DMS 273 treated with DMSO at 0.1 percent for 48 hours (cell line): ENCODE measurements at regions not wholly inside any gene's neighbourhood (a gene's known extent, or its start where the extent isn't known, plus 50 kb on each side); places are given as distances from the start of the nearest gene placed in this dataset.
A peak's percentile ranks its signal among the peaks of the same experiment; 100 is the strongest.

ENCODE experiments used
- DNase-seq: peaks from one replicate; lab custom pipeline; 2025; lab: John Stamatoyannopoulos, UW

GRCh38 chr7:88700725-88701124 is 58.8 kb upstream of the ZNF804B start:
- DNase-seq = no peak

DNA sequence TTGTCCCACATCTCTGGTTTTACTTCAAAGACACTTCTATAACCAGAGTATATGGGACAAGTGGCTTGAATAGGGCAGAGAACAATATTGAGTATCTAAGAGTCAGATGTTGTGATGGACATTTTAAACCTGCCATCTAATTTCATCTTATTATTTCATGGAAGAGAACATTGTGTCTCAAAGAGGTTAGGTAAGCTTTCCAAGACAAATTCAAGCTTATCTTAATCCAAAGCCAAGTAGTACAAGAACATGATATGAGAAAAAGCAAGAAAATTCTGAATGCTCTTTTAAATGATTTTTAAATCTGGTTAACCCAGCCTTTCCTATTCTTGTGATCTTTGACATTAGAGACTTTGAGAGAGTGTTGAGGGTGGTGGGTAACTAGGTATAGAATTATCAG is 65.3 kb upstream of the ZNF804B start:
- DNase-seq = no peak

- no peak for DNase-seq
Observed at GRCh38 chr7:88693131-88693530, 66.4 kb upstream of the ZNF804B start.

- DNase-seq = no peak
Observed at GRCh38 chr7:88692493-88692892, 67.0 kb upstream of the ZNF804B start.

GRCh38 chr7:88689821-88690220 is 69.7 kb upstream of the ZNF804B start:
- DNase-seq = no peak

- DNase-seq = no peak
Observed at GRCh38 chr7:88688222-88688621, 71.3 kb upstream of the ZNF804B start.

GRCh38 chr7:88686468-88687229 is 72.9 kb upstream of the ZNF804B start:
- DNase-seq = no peak

- no peak for DNase-seq
Observed at GRCh38 chr7:88681682-88682081, 77.8 kb upstream of the ZNF804B start.

- no peak for DNase-seq
Observed at GRCh38 chr7:88670536-88670935, 89.0 kb upstream of the ZNF804B start.

DNA sequence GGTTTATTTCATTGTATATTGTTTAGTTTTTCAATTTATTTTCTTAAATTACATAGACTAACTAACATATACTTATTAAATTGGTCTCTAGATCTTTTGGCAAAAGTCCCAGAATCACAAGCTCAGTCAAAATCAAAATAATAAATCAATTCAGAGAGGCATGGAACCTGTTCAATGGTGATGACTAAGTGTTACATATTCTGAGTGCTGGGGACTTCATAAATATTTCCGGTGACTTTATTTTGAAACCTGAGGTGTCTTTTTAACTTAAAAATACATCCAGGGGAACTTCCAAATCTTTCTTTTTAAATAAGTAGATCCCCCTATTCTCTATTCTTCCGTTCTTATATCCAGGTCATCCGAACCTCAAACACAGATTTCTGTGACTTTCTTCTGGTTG is 89.6 kb upstream of the ZNF804B start:
- DNase-seq = no peak

GRCh38 chr7:88668591-88668990 is 90.9 kb upstream of the ZNF804B start:
- DNase-seq = peak; percentile 83

DNA sequence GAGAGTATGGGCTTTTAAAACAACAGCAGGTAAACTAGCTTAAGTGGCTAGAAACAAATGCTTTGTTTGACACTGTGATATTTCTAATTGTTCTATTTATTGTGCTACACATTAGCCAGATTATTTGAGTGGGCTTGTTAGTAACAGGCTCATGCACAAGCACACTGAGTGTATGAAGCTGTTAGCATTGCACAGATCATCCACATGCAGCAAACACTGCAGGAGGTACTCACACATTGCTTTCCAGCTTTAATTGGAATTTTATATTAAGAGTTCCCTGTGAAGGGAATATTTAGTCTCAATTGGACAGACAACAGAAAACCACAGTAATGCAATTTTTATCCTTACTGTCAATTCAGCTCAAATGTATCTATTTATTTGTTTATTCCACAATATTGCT is 92.9 kb upstream of the ZNF804B start:
- no peak for DNase-seq

DNA sequence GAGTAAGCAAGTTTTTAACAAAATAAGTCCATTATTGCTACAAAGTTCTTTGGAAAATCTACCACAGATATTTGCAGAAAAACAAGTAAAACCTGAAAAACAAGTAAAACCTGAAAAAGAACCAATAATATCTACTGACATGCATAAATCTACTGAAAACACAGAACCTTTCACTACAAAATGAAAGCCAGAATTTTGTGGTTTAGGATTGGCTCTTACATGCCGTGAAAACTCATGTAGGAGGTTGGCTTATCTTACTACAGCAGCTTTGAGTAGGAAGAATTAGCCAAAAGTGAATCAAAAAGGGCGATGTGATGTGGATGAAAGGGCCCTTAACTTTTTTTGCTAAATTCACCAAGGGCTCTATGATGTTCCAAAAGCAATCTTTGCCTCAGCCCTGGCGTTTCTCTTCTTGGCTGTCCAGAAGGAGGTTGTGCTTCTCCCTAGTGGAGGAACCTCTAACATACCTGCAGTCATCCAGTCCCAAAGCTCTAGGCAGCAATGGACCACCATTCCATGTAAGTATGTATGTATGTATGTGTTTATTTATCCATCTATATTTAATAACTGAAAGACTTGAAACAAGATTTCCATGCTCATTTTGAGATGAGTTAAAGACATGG is 93.5 kb upstream of the ZNF804B start:
- no peak for DNase-seq

- no peak for DNase-seq
Observed at GRCh38 chr7:88664630-88665233, 94.8 kb upstream of the ZNF804B start.

- DNase-seq = no peak
Observed at GRCh38 chr7:88661921-88662320, 97.6 kb upstream of the ZNF804B start.

DNA sequence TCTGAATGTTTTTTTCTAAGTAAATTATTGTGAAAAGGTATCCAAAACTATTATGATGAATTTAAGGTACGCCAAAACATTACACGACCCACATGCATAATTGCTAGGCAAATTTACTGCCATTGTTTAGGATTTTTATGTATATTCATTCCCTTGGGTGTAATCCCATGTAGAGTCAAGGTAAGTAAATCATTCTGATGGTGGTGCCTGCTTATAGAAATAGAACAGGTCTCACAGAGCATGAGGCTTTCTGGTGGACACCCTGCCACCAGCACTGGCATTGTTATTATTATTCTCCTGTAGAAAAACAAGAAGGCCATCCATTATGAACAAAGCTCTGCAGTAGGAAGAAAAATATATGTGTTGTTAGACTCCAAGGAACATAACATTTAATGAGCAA is 111.7 kb upstream of the ZNF804B start:
- no peak for DNase-seq

DNA sequence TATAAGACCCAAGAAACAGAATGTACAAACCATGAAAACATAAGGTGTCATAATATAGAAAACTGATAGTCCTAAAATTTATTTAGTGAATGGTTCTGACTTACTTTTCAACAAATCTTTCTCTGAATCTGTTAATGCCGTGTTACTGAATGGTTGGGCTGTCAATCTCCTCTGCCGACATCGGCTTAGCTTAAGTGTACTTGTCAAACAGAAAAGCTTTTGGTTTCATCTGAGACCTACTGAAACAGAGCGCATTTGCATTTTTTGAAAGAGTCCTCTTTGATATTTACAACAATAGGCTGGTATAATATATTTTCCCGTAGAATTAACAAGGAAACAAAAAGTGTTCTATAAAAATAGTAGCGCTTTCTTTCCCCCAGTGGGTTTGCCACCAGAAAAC is 120.9 kb upstream of the ZNF804B start:
- DNase-seq = no peak

DNA sequence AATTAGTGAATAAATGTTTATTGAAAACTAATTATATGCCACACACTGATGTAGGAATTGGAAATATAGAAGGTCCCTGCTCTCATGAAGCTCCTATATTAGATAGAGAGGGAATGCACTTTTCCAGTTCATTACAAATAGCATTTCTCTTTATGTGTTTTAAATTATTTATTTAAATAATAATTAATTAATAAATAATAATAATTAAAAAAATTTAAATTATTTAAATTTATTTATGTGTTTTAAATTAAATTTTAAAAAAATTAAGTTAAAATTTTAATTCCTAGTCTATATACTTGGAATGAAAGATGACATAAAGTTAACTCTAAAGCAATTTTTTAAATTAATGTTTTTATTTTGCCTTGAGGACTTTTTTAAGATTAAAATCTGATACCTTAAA is 121.7 kb upstream of the ZNF804B start:
- no peak for DNase-seq

- no peak for DNase-seq
Observed at GRCh38 chr7:88635149-88635548, 124.4 kb upstream of the ZNF804B start.

DNA sequence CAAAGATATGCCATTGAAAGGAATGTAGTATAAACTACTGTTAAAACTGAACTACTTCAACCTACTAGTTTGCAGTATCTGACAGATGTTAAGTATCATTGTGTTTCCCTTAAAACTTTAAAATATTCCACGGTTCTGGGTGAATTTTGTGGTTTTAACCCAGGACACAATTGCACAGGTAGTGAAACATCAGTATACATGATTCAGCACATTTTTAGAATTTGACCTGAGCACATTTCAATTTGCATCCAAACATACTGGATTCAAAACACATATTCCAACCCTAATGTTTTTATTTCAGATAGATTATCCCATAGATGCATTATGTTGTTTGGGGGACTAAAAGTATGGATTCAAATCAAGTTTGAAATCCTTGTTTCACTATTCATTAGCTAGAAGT is 129.9 kb upstream of the ZNF804B start:
- no peak for DNase-seq

DNA sequence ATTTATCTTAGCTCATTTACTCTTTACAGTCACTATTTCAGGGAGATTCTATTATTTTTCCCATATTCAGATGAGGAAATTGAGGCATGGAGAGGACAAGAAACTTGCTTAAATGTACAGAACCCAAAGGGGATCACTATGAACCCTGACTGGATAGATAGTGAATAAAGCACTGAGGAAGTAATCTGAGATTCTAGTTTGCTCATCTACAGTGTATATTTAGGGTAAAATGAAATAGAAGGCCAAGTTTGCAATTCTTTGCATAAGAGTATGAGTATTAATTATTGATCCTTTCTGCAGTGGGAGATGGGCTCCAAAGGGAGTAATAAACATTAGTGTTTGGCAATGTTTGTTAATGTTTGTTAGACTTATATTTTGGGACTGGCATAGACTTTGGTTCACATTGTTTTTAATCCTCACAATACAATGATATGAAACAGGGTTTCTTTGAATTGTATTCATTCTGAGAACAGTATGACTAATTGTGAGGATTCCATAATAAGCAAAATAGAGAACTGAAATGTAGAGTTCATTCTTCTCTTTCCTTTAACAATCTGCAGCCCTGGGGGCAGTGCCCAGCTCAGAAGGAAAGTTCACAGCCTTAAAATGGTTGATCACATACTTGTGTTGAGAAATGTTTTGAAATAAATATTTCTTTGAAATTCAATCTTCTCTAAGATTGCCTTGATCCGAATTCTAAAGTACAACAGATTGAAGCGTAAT is 131.0 kb upstream of the ZNF804B start:
- DNase-seq = no peak

DNA sequence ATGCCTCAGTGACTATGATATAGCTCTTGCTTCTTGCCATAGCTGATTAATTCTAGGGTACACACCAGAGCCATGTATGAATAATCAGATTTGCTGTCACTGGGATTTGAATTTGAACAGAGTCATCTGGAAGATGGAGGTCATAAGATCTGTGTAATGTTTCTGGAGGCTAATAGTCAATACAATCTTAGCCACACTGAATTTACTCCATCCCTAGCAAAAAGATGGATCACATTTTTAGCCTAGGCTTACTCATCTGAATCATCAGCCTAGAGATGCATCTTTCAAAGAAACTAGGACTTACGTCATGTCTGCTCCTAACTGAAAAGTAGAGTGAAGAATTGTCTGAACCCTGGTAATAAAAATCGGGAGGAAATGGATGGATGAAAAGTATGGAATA is 142.3 kb upstream of the ZNF804B start:
- DNase-seq = no peak

- DNase-seq = no peak
Observed at GRCh38 chr7:88615336-88615735, 144.2 kb upstream of the ZNF804B start.
